Colonic mucosa (tissue), 4 donors: ENCODE measurements at regions not wholly inside any gene's neighbourhood (a gene's known extent, or its start where the extent isn't known, plus 50 kb on each side); places are given as distances from the start of the nearest gene placed in this dataset.

ENCODE experiments used
- DNase-seq: peaks from one replicate; pipeline ENCODE4 v3.0.0-alpha.2; 2020
- H3K27ac ChIP-seq: fragments of 200-600 bp; one replicate; pipeline ENCODE4 v1.8.0; 2021
- H3K27me3 ChIP-seq: fragments of 200-600 bp; one replicate; pipeline ENCODE4 v1.8.0; 2021
- H3K36me3 ChIP-seq: fragments of 200-600 bp; one replicate; pipeline ENCODE4 v1.8.0; 2021
- H3K4me1 ChIP-seq: fragments of 200-600 bp; one replicate; pipeline ENCODE4 v1.8.0; 2021; ENCODE audit warnings: mild to moderate bottlenecking
- H3K4me3 ChIP-seq: fragments of 200-600 bp; one replicate; pipeline ENCODE4 v1.8.0; 2021
- H3K9ac ChIP-seq, 2 donors: one replicate each; pipeline ENCODE4 v1.7.0; 2013; ENCODE audit warnings: control low read depth in 2 of 2, low read depth in 2 of 2, low read length in 2 of 2
- H3K9me3 ChIP-seq: fragments of 200-600 bp; one replicate; pipeline ENCODE4 v1.8.0; 2021
- intact Hi-C: fragments of 100-400 bp; cut with DNase I; formaldehyde crosslinking; loops from one replicate; pipeline ENCODE4 v1.14.1; 2022
- TF ChIP-seq, protein P1 (sequence below): fragments of 200-600 bp; IDR thresholded peaks from one replicate; pipeline ENCODE4 v1.8.0; 2022; ENCODE audit warnings: antibody characterized with exemption, mild to moderate bottlenecking
- donor health status: healthy.
- donor health status: DM: no; HTN: no; CAD: no.
- donor health status: DM: no; HTN: no; CAD: no.

DNA sequence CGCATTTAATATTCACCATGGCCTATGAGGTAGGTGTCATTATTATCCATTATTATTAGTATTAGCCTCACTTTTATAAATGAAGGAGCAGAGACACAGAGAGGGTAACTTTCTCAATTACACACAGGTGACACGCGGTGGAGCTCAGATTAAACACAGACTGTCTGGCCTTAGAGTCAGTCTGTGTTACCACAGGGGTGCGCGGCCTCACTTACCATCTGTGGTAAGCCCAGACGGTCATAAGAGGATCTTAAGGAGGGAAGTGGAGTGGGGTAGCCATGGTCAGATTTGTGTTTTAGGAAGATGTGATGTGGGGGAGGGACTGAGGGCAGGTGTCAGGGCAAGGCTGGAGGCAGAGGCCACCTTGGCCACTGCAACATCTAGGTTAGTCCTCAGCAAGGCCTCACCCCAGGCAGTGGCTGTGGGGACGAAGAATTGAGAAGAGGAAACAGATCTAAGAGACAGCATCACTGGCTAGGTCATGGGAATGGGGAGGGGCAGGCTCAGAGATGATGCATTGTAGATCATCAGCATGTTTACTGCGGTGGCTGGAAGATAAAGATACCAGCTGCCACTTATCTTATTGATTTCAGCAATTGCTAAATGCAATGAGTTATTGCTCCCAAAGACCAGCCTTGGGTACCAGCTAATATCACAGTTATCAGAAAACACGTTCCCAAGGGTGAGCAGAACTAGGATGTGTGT is 67.1 kb downstream of the SERPINA3 start:
- DNase-seq: no peak
- no peaks in the 10 kb centered on the region for H3K9me3 ChIP-seq
- TF ChIP-seq, protein P1, sequence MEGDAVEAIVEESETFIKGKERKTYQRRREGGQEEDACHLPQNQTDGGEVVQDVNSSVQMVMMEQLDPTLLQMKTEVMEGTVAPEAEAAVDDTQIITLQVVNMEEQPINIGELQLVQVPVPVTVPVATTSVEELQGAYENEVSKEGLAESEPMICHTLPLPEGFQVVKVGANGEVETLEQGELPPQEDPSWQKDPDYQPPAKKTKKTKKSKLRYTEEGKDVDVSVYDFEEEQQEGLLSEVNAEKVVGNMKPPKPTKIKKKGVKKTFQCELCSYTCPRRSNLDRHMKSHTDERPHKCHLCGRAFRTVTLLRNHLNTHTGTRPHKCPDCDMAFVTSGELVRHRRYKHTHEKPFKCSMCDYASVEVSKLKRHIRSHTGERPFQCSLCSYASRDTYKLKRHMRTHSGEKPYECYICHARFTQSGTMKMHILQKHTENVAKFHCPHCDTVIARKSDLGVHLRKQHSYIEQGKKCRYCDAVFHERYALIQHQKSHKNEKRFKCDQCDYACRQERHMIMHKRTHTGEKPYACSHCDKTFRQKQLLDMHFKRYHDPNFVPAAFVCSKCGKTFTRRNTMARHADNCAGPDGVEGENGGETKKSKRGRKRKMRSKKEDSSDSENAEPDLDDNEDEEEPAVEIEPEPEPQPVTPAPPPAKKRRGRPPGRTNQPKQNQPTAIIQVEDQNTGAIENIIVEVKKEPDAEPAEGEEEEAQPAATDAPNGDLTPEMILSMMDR: no peak
- no peaks in the 10 kb centered on the region for H3K27me3 ChIP-seq
- no peak overlapping the region for H3K4me3 ChIP-seq
- no peak overlapping the region for H3K9ac ChIP-seq
- no peak overlapping the region for H3K27ac ChIP-seq
- H3K36me3 ChIP-seq: no peaks in the 10 kb centered on the region
- intact Hi-C loops: no loop called here
- H3K4me1 ChIP-seq: no peaks in the 10 kb centered on the region

DNA sequence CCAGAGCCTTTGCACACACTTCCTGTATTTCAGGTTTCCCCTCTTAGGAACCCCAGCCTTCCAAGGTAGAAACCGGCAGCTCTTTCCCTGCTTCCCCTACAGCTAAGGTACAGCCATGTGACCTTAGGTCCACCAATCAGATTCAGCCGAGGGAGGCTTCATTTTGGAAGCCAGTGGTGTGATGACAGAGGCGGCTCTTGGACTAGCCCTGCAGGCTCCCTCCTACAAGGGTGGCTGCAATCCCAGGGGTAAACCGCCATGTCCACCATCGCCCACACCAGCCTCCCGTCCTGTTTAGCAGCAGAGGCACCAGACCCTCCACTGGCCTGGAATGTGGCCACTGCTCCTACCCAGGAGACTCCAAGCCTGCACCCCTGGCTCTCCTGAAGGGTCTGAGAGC is 65.6 kb downstream of the SERPINA3 start:
- Histone ChIP-seq H3K27me3 (no peaks in the 10 kb centered on the region), H3K4me1 (no peaks in the 10 kb centered on the region), H3K4me3 (no peak overlapping the region), H3K9ac (no peak overlapping the region), H3K27ac (no peak overlapping the region), H3K36me3 (no peaks in the 10 kb centered on the region), H3K9me3 (no peaks in the 10 kb centered on the region)
- intact Hi-C loops: no loop called here
- TF ChIP-seq, protein P1: no peak
- DNase-seq: no peak

DNA sequence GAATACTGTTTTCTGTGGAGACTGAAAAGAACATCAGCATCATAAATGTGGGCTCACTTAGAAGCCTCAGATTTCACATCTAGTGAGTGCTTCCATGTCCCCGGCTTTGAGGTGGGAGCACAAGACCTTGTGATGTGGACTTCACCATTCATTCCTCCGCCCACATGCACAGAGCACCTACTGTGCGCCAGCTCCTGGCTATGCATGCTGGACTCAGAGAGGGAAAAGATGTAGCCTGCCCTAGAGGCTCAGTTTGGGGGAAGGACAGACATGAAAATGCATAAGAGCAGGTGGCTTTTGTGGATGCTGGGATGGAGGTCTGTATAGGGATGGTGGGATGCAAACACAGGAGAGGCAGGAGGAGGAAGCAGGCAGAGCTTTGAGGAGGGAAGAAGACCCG is 65.0 kb downstream of the SERPINA3 start:
- Histone ChIP-seq H3K27me3 (no peaks in the 10 kb centered on the region), H3K4me3 (no peak overlapping the region), H3K27ac (no peak overlapping the region), H3K9me3 (no peaks in the 10 kb centered on the region), H3K36me3 (no peaks in the 10 kb centered on the region), H3K9ac (no peak overlapping the region), H3K4me1 (no peaks in the 10 kb centered on the region)
- intact Hi-C loops: no loop called here
- TF ChIP-seq, protein P1: no peak
- no peak for DNase-seq

DNA sequence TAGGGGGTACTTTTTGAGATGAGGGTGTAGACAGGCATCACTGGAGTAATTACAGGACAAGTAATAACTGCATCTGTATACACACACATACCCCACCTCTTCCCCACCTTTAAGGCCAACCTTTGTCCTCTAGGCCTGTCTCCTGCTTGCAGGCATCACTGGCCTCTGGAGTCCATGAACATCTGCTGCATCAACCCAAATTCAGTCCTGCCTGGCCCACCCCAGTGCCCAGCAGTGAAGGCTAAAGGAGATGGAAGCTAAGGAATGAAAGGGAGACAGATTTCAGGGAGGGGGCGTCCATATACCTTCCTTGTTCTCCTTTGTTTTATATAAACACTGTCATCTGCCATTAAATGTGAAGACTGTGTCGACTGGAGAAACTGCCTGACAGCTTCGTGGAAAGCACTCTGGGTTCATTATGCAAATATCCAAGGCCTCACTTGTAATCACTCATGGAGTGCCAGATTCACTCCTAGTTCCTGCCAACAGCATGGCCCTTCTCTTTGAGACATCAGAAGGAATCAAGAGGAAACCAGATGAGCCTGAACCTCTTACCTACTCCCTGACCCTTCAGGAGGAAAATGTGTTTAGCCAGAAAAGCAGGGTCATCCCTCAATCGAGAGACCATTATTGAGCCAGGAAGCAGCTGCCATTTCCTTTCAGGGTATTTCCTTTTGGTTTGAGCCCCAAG is 64.4 kb downstream of the SERPINA3 start:
- H3K27ac ChIP-seq: no peak overlapping the region
- H3K9me3 ChIP-seq: no peaks in the 10 kb centered on the region
- no peak overlapping the region for H3K4me3 ChIP-seq
- no peaks in the 10 kb centered on the region for H3K27me3 ChIP-seq
- no peaks in the 10 kb centered on the region for H3K36me3 ChIP-seq
- no peak overlapping the region for H3K9ac ChIP-seq
- no peaks in the 10 kb centered on the region for H3K4me1 ChIP-seq
- no peak for DNase-seq
- intact Hi-C loops: no loop called here
- TF ChIP-seq, protein P1: no peak

DNA sequence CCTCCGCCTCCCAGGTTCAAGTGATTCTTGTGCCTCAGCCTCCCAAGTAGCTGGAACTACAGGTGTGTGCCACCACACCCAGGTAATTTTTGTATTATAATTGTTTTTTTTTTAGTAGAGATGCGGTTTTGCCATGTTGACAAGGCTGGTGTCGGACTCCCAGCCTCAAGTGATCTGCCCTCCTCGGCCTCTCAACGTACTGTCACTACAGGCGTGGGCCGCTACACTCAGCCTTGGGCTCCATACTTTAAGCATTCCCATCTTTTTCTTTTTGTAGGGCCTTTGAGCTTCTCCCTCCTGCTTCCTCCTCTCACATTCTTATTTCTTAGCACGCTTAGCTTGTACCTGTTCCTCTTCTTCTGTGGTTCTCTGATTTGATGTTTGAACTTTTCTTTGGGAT is 62.8 kb downstream of the SERPINA3 start:
- no peak for DNase-seq
- H3K4me1 ChIP-seq: no peaks in the 10 kb centered on the region
- no peak overlapping the region for H3K27ac ChIP-seq
- H3K4me3 ChIP-seq: no peak overlapping the region
- no peaks in the 10 kb centered on the region for H3K27me3 ChIP-seq
- H3K9ac ChIP-seq: no peak overlapping the region
- H3K36me3 ChIP-seq: no peaks in the 10 kb centered on the region
- H3K9me3 ChIP-seq: no peaks in the 10 kb centered on the region
- TF ChIP-seq, protein P1: no peak
- intact Hi-C loops: no loop called here
